LNCaP clone FGC (cell line): ENCODE measurements at regions not wholly inside any gene's neighbourhood (a gene's known extent, or its start where the extent isn't known, plus 50 kb on each side); places are given as distances from the start of the nearest gene placed in this dataset.

Experiments
- DNase-seq: peaks from one replicate; pipeline ENCODE4 v3.0.0-alpha.2; 2011; ENCODE audit warnings: low read depth
- H3K4me3 ChIP-seq: 2 replicates; pipeline ENCODE4 v1.5.1; 2011; ENCODE audit warnings: mild to moderate bottlenecking, low read depth, low read length, control low read depth
- CTCF ChIP-seq: IDR thresholded peaks from 2 replicates; pipeline ENCODE4 v1.5.1; 2012; ENCODE audit warnings: mild to moderate bottlenecking; ENCODE audit not compliant: control insufficient read depth, insufficient read depth; ENCODE audit errors: extremely low read depth

- no peak for DNase-seq
- 0 out of 2 replicates have a peak, but pooled peaks have one; percentile 13 for TF ChIP-seq CTCF
- no peak overlapping the region for H3K4me3 ChIP-seq
Observed at GRCh38 chr5:42894057-42894456, 82.4 kb upstream of the SELENOP start.

- H3K4me3 ChIP-seq = no peak overlapping the region
Observed at GRCh38 chr5:42889311-42889933, 77.7 kb upstream of the SELENOP start.

GRCh38 chr5:42888771-42889170 lies 77.1 kb upstream of the SELENOP start:
- DNase-seq = no peak
- TF ChIP-seq CTCF = no peak
- H3K4me3 ChIP-seq = no peak overlapping the region

More at GRCh38 chr5:42889311-42889933, 77.7 kb upstream of the SELENOP start:
- DNase-seq = peak; percentile 67
- TF ChIP-seq CTCF = peak; percentile 97

- TF ChIP-seq CTCF = no peak
- DNase-seq = no peak
- no peak overlapping the region for H3K4me3 ChIP-seq
Observed at GRCh38 chr5:42887575-42887974, 75.9 kb upstream of the SELENOP start.

- H3K4me3 ChIP-seq = no peak overlapping the region
- no peak for TF ChIP-seq CTCF
- no peak for DNase-seq
Observed at GRCh38 chr5:42887097-42887496, 75.4 kb upstream of the SELENOP start.

- H3K4me3 ChIP-seq = no peak overlapping the region
- no peak for TF ChIP-seq CTCF
- DNase-seq = no peak
Observed at GRCh38 chr5:42886635-42887034, 74.9 kb upstream of the SELENOP start.

GRCh38 chr5:42884326-42884725 lies 72.6 kb upstream of the SELENOP start:
- no peak for DNase-seq
- H3K4me3 ChIP-seq = no peak overlapping the region
- no peak for TF ChIP-seq CTCF
